A673 (cell line): ENCODE measurements at regions not wholly inside any gene's neighbourhood (a gene's known extent, or its start where the extent isn't known, plus 50 kb on each side); places are given as distances from the start of the nearest gene placed in this dataset.
"Not testable (repeated sequence)": the region's sequence is repeated elsewhere in the genome, so short reads cannot be mapped to it uniquely, and the experiment has no call there.

ENCODE experiments used
- BruUV-seq: library from RNA; stranded (reverse); fragments of 400-500 nt; replicated peaks from 2 replicates; lab custom pipeline; 2021; lab: Mats Ljungman, UMichigan
- CTCF ChIA-PET: fragments of 300-600 bp; sonication (Branson Sonifier 250); formaldehyde crosslinking; loops from one replicate; lab custom pipeline; 2022; ENCODE audit warnings: antibody characterized with exemption; lab: Charles Lee
- POLR2A ChIA-PET: fragments of 300-600 bp; sonication (Branson Sonifier 250); formaldehyde crosslinking; loops from one replicate; lab custom pipeline; 2022; ENCODE audit warnings: antibody characterized with exemption; ENCODE audit not compliant: low non-redundant PET; lab: Charles Lee
- DNase-seq: peaks from one replicate; pipeline ENCODE4 v3.0.0-alpha.2; 2015; ENCODE audit warnings: low spot score
- H3K27ac ChIP-seq: fragments of 200-600 bp; sonication (generic); 2 replicates; pipeline ENCODE4 v1.5.1; 2016; ENCODE audit warnings: mixed run types, low read depth, mild to moderate bottlenecking, mixed read lengths, antibody characterized with exemption, low read length; ENCODE audit not compliant: poor library complexity, severe bottlenecking
- H3K27me3 ChIP-seq: fragments of 200-600 bp; sonication (generic); replicated peaks from 2 replicates; pipeline ENCODE4 v1.6.1; 2017; ENCODE audit warnings: mixed run types, low read depth, mild to moderate bottlenecking, mixed read lengths, antibody characterized with exemption, low read length; ENCODE audit not compliant: insufficient read depth, poor library complexity
- H3K36me3 ChIP-seq: fragments of 200-600 bp; sonication (generic); 2 replicates; pipeline ENCODE4 v1.6.1; 2016; ENCODE audit warnings: mixed run types, mild to moderate bottlenecking, mixed read lengths, antibody characterized with exemption, low read length; ENCODE audit not compliant: insufficient read depth, poor library complexity, severe bottlenecking
- H3K4me1 ChIP-seq: fragments of 200-600 bp; sonication (generic); 2 replicates; pipeline ENCODE4 v1.6.1; 2017; ENCODE audit warnings: mixed run types, mild to moderate bottlenecking, mixed read lengths, antibody characterized with exemption, low read length; ENCODE audit not compliant: insufficient read depth, poor library complexity, severe bottlenecking
- H3K4me3 ChIP-seq: fragments of 200-600 bp; sonication (generic); 2 replicates; pipeline ENCODE4 v1.5.1; 2016; ENCODE audit warnings: low read depth, mixed run types, mild to moderate bottlenecking, mixed read lengths, low read length; ENCODE audit not compliant: poor library complexity, severe bottlenecking
- H3K9me3 ChIP-seq: fragments of 200-600 bp; sonication (generic); 2 replicates; pipeline ENCODE4 v1.6.1; 2016; ENCODE audit warnings: mixed run types, low read depth, mild to moderate bottlenecking, mixed read lengths, antibody characterized with exemption, low read length; ENCODE audit not compliant: poor library complexity, severe bottlenecking
- EZH2 ChIP-seq: fragments of 200-600 bp; sonication (generic); IDR thresholded peaks from 2 replicates; pipeline ENCODE4 v1.6.1; 2017; ENCODE audit warnings: borderline replicate concordance, low read depth, mild to moderate bottlenecking, mixed read lengths, antibody characterized with exemption, low read length; ENCODE audit not compliant: poor library complexity, severe bottlenecking
- intact Hi-C: fragments of 100-400 bp; cut with micrococcal nuclease; formaldehyde crosslinking; loops from one replicate; pipeline ENCODE4 v1.10.0; 2022; ENCODE audit not compliant: unreplicated experiment
- TF ChIP-seq, protein P1 (sequence below): fragments of 300-800, 200-600 bp; sonication (generic); conservative IDR thresholded peaks from 2 replicates; pipeline ENCODE4 v1.5.1; 2017; ENCODE audit warnings: low read depth, mild to moderate bottlenecking, antibody characterized with exemption, low read length, moderate library complexity, mixed read lengths

DNA sequence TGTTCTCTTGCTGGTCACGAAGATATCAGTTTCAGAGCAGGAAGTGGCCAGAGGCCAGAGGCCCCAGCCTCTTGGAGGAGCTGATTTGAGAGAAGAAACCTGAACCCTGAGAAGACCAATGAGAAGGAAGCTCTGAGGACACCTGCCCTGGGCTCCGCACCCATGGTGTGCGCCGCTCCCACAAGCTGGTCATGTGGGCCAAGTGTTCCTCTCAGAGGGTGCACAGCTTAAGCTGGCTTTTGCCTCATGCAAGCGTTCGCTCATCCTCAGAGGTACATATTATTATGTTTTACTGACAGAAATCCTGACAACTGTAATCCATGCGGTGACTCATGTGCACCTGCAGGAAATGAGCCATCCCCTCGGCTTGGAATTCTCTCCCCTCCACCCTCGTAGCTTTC, 316.1 kb upstream of the MYT1L start:
- no peak for DNase-seq
- Histone ChIP-seq H3K36me3 (no peaks in the 10 kb centered on the region), H3K9me3 (no peaks in the 10 kb centered on the region), H3K27me3 (no peaks in the 10 kb centered on the region), H3K27ac (no peak overlapping the region), H3K4me3 (no peak overlapping the region), H3K4me1 (no peaks in the 10 kb centered on the region)
- intact Hi-C loops = no loop called here
- ChIA-PET POLR2A (no interaction called here), CTCF (no interaction called here)
- no peak for TF ChIP-seq EZH2
- TF ChIP-seq, protein P1, sequence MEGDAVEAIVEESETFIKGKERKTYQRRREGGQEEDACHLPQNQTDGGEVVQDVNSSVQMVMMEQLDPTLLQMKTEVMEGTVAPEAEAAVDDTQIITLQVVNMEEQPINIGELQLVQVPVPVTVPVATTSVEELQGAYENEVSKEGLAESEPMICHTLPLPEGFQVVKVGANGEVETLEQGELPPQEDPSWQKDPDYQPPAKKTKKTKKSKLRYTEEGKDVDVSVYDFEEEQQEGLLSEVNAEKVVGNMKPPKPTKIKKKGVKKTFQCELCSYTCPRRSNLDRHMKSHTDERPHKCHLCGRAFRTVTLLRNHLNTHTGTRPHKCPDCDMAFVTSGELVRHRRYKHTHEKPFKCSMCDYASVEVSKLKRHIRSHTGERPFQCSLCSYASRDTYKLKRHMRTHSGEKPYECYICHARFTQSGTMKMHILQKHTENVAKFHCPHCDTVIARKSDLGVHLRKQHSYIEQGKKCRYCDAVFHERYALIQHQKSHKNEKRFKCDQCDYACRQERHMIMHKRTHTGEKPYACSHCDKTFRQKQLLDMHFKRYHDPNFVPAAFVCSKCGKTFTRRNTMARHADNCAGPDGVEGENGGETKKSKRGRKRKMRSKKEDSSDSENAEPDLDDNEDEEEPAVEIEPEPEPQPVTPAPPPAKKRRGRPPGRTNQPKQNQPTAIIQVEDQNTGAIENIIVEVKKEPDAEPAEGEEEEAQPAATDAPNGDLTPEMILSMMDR = no peak
- BruUV-seq = no TSS peak

DNA sequence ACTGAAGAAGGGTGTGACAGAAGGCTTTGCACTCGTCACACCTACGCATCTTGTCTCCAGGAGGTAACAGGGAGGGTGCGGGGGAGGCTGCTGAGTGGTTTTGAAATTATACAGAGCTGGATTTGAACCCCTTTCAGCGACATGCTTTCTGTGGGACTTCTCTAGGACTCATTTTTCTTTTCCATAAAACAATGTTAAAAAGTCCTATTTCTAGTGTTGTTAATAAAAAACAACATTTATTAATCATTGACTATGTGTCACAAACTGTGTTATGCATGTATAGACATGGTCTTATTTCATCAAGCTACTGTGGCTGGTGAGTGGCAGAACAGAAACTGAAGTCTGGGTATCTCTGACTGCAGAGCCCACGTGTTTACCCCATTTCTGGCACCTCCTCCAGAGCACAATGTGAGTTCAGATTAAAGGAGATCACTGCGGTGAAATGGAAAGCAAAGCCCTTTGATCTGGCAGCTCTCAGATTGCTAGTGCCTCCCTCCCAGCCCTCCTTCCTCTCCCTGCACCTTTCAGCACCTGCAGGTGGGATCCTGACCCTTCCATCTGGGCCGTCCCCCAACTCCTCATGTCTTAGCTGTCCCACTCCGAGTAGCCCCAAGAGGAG, 315.5 kb upstream of the MYT1L start:
- Histone ChIP-seq H3K4me3 (no peak overlapping the region), H3K36me3 (no peaks in the 10 kb centered on the region), H3K27me3 (no peaks in the 10 kb centered on the region), H3K27ac (no peak overlapping the region), H3K4me1 (no peaks in the 10 kb centered on the region), H3K9me3 (no peaks in the 10 kb centered on the region)
- no peak for DNase-seq
- no TSS peak for BruUV-seq
- TF ChIP-seq EZH2 = no peak
- TF ChIP-seq, protein P1 = no peak
- POLR2A ChIA-PET = no interaction called here
- intact Hi-C loops = no loop called here
- CTCF ChIA-PET = no interaction called here

- TF ChIP-seq EZH2 = no peak
- TF ChIP-seq, protein P1 = no peak
- intact Hi-C loops = no loop called here
- BruUV-seq = no TSS peak
- no peak for DNase-seq
- ChIA-PET POLR2A (no interaction called here), CTCF (no interaction called here)
- no peaks in the 10 kb centered on the region for H3K36me3 ChIP-seq
- H3K4me1 ChIP-seq = no peaks in the 10 kb centered on the region
- H3K27me3 ChIP-seq = peaks cover 4% of the 10 kb centered on the region
- no peaks in the 10 kb centered on the region for H3K9me3 ChIP-seq
- no peak overlapping the region for H3K27ac ChIP-seq
- H3K4me3 ChIP-seq = no peak overlapping the region
These were observed 314.2 kb upstream of the MYT1L start for GRCh38 chr2:2645162-2645855.

DNA sequence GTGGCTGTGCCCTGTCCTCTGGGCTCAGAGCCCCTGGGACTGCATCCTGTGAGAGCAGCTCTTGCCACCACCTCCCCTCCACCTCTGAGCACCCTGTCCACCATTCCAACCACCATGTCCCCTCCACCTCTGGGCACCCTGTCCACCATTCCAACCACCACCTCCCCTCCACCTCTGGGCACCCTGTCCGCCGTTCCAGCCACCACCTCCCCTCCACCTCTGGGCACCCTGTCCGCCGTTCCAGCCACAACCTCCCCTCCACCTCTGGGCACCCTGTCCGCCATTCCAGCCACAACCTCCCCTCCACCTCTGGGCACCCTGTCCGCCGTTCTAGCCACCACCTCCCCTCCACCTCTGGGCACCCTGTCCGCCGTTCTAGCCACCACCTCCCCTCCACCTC, 313.7 kb upstream of the MYT1L start:
- H3K36me3 ChIP-seq, H3K9me3 ChIP-seq, CTCF ChIA-PET, BruUV-seq, H3K4me3 ChIP-seq, intact Hi-C loops, H3K4me1 ChIP-seq, H3K27ac ChIP-seq, DNase-seq, H3K27me3 ChIP-seq, POLR2A ChIA-PET: not testable (repeated sequence)
